ENCODE measurements at regions not wholly inside any gene's neighbourhood (a gene's known extent, or its start where the extent isn't known, plus 50 kb on each side); places are given as distances from the start of the nearest gene placed in this dataset.
A peak's percentile ranks its signal among the peaks of the same experiment; 100 is the strongest.

- Histone ChIP-seq H3K4me1 (ENCODE audit: low read depth) (no peaks in the 10 kb centered on the region), H3K36me3 (ENCODE audit: low read depth) (no peaks in the 10 kb centered on the region), H3K4me3 (no peak overlapping the region), H3K9me3 (no peaks in the 10 kb centered on the region)
- DNase-seq (no peak), ATAC-seq (no peak)
- no peak for TF ChIP-seq CTCF (IDR thresholded peaks at IDR 0.05)
- intact Hi-C loops (cut with DNase I, micrococcal nuclease) = no loop called here
These were observed 173.9 kb downstream of the PRDM13 start for GRCh38 chr6:99780556-99780885.

- no peak for TF ChIP-seq CTCF (IDR thresholded peaks at IDR 0.05)
- no peaks in the 10 kb centered on the region for H3K9me3 ChIP-seq
- H3K36me3 ChIP-seq (ENCODE audit: low read depth) = no peaks in the 10 kb centered on the region
- intact Hi-C loops (cut with DNase I, micrococcal nuclease) = no loop called here
- ATAC-seq (no peak), DNase-seq (no peak)
- no peaks in the 10 kb centered on the region for H3K4me1 ChIP-seq (ENCODE audit: low read depth)
- no peak overlapping the region for H3K4me3 ChIP-seq
These were observed 183.1 kb downstream of the PRDM13 start for GRCh38 chr6:99789767-99790166.

GRCh38 chr6:99790679-99791078, 184.0 kb downstream of the PRDM13 start:
- ATAC-seq = no peak
- no peak for DNase-seq
- no peaks in the 10 kb centered on the region for H3K36me3 ChIP-seq (ENCODE audit: low read depth)
- no peaks in the 10 kb centered on the region for H3K9me3 ChIP-seq
- H3K4me1 ChIP-seq (ENCODE audit: low read depth) = no peaks in the 10 kb centered on the region
- intact Hi-C loops (cut with DNase I, micrococcal nuclease) = no loop called here
- no peak overlapping the region for H3K4me3 ChIP-seq
- TF ChIP-seq CTCF (IDR thresholded peaks at IDR 0.05) = no peak

- H3K4me3 ChIP-seq = no peak overlapping the region
- ATAC-seq (no peak), DNase-seq (no peak)
- no peak for TF ChIP-seq CTCF (IDR thresholded peaks at IDR 0.05)
- intact Hi-C loops (cut with DNase I, micrococcal nuclease) = no loop called here
- no peaks in the 10 kb centered on the region for H3K9me3 ChIP-seq
- H3K36me3 ChIP-seq (ENCODE audit: low read depth) = no peaks in the 10 kb centered on the region
- H3K4me1 ChIP-seq (ENCODE audit: low read depth) = no peaks in the 10 kb centered on the region
These were observed 192.2 kb downstream of the MCHR2 start for GRCh38 chr6:99801805-99802204.

GRCh38 chr6:99802396-99803031, 191.5 kb downstream of the MCHR2 start:
- H3K4me1 ChIP-seq (ENCODE audit: low read depth) = no peaks in the 10 kb centered on the region
- H3K9me3 ChIP-seq = no peaks in the 10 kb centered on the region
- no peak overlapping the region for H3K4me3 ChIP-seq
- intact Hi-C loops (cut with DNase I, micrococcal nuclease) = no loop called here
- ATAC-seq (no peak), DNase-seq (no peak)
- H3K36me3 ChIP-seq (ENCODE audit: low read depth) = no peaks in the 10 kb centered on the region
- no peak for TF ChIP-seq CTCF (IDR thresholded peaks at IDR 0.05)

- no peak overlapping the region for H3K4me3 ChIP-seq
- H3K4me1 ChIP-seq (ENCODE audit: low read depth) = peaks cover 14% of the 10 kb centered on the region
- ATAC-seq = peak; percentile 90
- no peak for TF ChIP-seq CTCF (IDR thresholded peaks at IDR 0.05)
- DNase-seq = peak in 1 of 3 donors; percentile 45
- H3K36me3 ChIP-seq (ENCODE audit: low read depth) = no peaks in the 10 kb centered on the region
- intact Hi-C loops (cut with DNase I, micrococcal nuclease) = no loop called here
- H3K9me3 ChIP-seq = no peaks in the 10 kb centered on the region
These were observed 185.0 kb downstream of the MCHR2 start for GRCh38 chr6:99808992-99809391.
